ENCODE measurements at regions not wholly inside any gene's neighbourhood (a gene's known extent, or its start where the extent isn't known, plus 50 kb on each side); places are given as distances from the start of the nearest gene placed in this dataset.
"Not testable (repeated sequence)": the region's sequence is repeated elsewhere in the genome, so short reads cannot be mapped to it uniquely, and the experiment has no call there.

- no peak for DNase-seq
Observed at GRCh38 chr15:69854001-69854400, 243.7 kb downstream of the TLE3 start.

- DNase-seq: no peak
Observed at GRCh38 chr15:69854521-69855181, 243.1 kb downstream of the TLE3 start.

DNA sequence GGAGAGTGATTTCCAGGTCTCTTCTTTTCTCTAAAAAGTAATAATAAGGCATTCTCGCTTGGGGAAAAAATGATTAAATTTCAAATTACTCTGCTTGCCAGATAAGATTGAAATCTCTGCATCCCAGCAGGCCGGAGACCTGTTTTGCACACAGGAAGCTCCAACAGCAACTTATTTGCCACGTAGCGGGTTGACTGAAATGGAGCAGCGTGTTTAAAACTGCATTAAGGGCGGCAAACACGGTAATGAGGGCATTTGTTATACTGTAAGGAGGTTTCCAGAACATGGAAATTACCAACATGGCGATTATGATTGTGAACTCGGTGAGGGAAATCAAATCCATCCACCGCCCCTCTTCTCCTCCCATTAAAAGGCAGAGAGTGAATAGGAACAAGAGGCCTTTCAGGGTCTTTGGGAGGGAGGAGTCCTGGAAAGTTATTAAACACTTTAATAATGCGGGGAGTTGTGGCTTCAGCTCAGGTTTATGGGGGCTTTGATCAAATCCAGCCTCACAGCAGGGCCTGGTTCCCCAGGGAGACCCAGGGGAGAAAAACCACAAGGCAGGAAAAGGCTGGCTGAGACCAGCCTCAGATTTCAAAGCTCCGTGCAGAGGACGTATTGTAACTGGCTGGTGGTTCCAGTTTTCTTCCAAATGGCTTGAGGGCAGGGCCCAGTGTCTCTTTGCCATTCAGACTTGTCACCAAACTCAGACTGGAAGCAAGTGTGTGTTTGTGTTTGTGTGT lies 242.3 kb downstream of the TLE3 start:
- DNase-seq: no peak

DNA sequence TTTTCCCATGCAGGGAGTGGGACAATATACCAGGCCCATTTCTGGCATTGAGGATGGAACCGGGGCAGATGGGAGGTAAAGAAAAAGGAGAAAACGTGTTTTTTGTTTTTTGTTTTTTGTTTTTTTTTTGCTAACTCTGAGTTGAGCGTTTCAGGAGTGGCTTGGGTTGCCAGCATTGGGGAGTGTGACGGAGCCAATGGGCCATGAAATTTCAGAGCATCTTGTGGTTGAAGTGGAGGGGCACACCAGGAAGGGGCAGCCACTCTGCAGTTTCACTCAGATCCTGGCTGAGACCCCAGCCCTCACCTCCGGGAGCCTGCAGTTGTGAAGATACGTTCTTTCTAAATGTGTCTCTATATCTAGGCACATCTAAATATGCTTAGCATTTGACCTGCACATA lies 240.5 kb downstream of the TLE3 start:
- DNase-seq: no peak

- no peak for DNase-seq
Observed at GRCh38 chr15:69857686-69858391, 239.9 kb downstream of the TLE3 start.

GRCh38 chr15:69858456-69858855 lies 239.3 kb downstream of the TLE3 start:
- no peak for DNase-seq

DNA sequence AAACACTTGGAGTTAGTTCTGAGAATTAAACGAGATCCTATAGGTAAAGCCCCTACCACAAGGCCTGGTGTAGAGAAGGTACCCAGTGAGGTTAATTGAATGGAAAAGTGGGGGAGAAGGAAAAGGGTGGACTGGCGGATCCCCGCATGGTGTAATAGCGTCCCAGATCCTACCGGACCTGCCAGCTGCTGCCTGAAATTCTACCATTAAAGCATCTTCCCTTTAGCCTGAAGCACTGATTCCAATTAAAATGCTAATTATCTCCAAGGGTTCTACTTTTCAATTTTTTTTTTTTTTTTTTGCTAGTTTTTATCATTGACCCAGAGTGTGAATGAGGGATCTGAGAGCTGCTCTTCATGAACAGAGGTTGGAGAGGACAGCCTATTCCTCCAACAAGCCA lies 237.9 kb downstream of the TLE3 start:
- no peak for DNase-seq

DNA sequence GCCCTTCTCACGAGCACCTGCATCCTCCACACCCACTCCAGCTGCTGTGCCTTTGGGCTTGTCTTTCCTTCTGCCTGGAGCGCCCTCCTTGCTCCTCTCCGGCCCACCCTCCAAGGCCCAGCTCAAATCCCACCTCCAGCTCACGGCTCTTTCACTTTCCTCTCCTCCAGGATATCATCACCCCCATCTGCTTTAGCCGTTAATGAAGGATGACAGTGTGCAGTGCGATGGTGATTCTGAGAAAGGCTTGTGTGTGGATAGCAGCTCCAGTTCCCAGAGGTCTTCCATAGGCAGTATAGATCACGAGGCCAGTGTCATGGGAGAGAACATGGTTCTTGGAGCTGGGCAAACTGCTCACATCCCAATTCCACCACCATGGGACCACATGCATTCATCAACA lies 237.4 kb downstream of the TLE3 start:
- DNase-seq: no peak

- no peak for DNase-seq
Observed at GRCh38 chr15:69860921-69861320, 236.8 kb downstream of the TLE3 start.

GRCh38 chr15:69861331-69862171 lies 236.2 kb downstream of the TLE3 start:
- no peak for DNase-seq

- no peak for DNase-seq
Observed at GRCh38 chr15:69862540-69862939, 235.2 kb downstream of the TLE3 start.

DNA sequence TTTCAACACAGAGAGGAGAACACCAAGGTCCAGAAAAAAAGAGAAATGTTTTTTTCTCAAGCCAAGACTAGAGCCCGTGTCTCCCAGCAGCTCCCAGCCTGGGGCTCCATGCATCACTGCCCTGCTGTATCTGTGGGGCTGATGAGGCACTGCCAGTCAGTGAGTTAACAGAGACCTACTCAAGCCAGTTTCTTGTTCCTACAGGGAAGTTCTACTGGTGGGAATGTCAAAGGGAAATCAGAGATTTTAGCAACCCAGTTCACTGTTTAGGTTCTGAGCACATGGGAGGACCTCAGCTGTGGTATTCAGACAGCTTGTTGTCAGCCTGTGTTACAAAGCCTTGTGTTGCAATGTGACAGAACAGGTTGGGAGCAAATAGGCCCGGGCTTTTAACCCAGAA lies 234.3 kb downstream of the TLE3 start:
- DNase-seq: no peak

DNA sequence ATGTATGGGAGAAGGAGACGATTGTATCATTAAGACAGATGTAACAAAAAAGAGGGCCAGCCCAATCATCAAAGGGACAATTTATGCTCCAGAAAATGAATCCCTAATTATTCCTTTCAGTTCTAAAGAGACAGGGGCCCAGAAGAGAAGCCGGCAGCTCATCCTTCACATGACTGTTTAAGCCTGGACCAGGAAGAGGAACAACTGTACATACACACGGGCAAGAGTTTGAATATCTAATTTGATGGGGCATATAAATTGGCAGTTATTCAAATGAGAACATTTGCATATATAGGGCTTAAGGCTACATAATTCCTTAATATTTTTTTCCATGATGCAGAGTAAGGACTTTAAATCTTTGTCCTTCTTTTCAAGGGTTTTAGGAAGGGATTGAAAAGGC lies 232.3 kb downstream of the TLE3 start:
- no peak for DNase-seq

GRCh38 chr15:69868756-69869155 lies 229.0 kb downstream of the TLE3 start:
- no peak for DNase-seq

- no peak for DNase-seq
Observed at GRCh38 chr15:69869291-69869690, 228.4 kb downstream of the TLE3 start.

GRCh38 chr15:69869881-69870505 lies 227.7 kb downstream of the TLE3 start:
- DNase-seq: no peak

DNA sequence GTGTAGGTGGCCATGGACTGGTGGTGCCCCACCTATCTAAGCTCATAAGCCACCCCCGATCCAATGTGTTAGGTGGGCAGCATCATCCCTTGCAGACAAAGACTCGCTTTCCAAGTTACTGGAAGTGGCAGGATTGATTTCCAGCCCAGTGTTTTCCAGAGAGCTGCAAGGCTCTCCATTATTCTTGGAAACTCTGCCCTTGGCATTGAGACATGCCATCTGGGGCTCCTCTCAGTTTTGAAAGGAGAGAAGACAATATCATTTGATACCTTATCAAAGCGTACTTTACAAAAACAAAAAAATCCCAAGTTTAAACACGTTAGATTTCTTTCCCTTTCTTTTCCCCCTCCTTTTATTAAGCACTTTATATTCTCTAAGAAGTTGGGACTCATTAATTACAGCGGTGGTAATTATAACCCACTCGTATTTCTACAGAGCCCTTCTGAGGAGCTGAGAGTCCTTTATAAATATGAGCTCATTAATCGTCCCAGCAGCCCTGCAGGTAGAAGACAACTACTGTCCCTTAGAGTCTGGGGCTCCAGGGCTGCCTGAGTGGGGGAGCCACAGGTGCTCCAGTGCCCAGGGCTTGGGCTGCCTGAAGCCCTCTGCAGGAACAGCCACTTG lies 226.1 kb downstream of the TLE3 start:
- DNase-seq: no peak

GRCh38 chr15:69873807-69874206 lies 223.9 kb downstream of the TLE3 start:
- no peak for DNase-seq

DNA sequence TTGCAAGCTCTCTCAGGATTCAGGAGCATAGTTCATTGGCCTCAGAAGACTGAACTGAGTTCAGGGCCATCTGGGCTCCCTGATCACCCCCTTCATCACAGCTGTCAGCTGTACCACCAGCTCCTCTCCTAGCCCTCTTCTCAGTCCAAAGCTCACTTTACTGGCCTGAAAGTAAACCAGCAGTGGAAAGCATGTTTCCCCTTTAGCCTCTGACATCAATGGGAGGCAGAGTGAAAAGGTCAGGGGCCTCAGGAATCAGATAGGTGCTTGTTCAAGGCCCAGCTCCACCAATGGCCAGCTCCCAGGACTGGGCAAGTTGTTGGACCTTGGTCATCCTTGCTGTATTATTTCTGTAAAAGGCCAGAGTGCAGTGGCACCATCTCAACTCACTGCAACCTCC lies 223.4 kb downstream of the TLE3 start:
- DNase-seq: no peak

- DNase-seq: no peak
Observed at GRCh38 chr15:69876064-69876940, 221.4 kb downstream of the TLE3 start.

DNA sequence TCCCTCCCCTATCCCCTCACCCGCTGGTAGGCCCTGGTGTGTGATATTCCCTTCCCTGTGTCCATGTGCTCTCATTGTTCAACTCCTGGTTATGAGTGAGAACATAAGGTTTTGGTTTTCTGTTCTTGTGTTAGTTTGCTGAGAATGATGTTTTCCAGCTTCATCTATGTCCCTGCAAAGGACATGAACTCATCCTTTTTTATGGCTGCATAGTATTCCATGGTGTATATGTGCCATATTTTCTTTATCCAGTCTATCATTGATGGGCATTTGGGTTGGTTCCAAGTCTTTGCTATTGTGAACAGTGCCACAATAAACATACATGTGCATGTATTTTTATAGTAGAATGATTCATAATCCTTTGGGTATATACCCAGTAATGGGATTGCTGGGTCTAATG lies 217.8 kb downstream of the TLE3 start:
- DNase-seq: not testable (repeated sequence)

All from CD4-positive, alpha-beta T cell treated with Interleukin-1 beta for 1 hour (primary cell).